Ishikawa (cell line): ENCODE measurements at regions not wholly inside any gene's neighbourhood (a gene's known extent, or its start where the extent isn't known, plus 50 kb on each side); places are given as distances from the start of the nearest gene placed in this dataset.

Experiments used
- CEBPB ChIP-seq: IDR thresholded peaks from 2 replicates; pipeline ENCODE4 v1.6.1; 2012
- CREB1 ChIP-seq: IDR thresholded peaks from 2 replicates; pipeline ENCODE4 v1.6.1; 2012; ENCODE audit warnings: low read depth
- EGR1 ChIP-seq: IDR thresholded peaks from 2 replicates; pipeline ENCODE4 v1.6.1; 2012
- EP300 ChIP-seq: IDR thresholded peaks from 2 replicates; pipeline ENCODE4 v1.6.1; 2012; ENCODE audit warnings: borderline replicate concordance
- FOXM1 ChIP-seq: IDR thresholded peaks from 2 replicates; pipeline ENCODE4 v1.6.1; 2012; ENCODE audit warnings: low read depth, borderline replicate concordance
- NFIC ChIP-seq: IDR thresholded peaks from 2 replicates; pipeline ENCODE4 v1.6.1; 2012
- RAD21 ChIP-seq: IDR thresholded peaks from 2 replicates; pipeline ENCODE4 v1.6.1; 2012; ENCODE audit warnings: low read depth
- TAF1 ChIP-seq: IDR thresholded peaks from 2 replicates; pipeline ENCODE4 v1.6.1; 2012; ENCODE audit warnings: low read depth, mild to moderate bottlenecking
- TCF12 ChIP-seq: IDR thresholded peaks from 2 replicates; pipeline ENCODE4 v1.6.1; 2012; ENCODE audit warnings: low read depth
- TEAD4 ChIP-seq: IDR thresholded peaks from 2 replicates; pipeline ENCODE4 v1.6.1; 2012
- YY1 ChIP-seq: IDR thresholded peaks from 2 replicates; pipeline ENCODE4 v1.6.1; 2012; ENCODE audit warnings: low read depth
- ZBTB7A ChIP-seq: IDR thresholded peaks from 2 replicates; pipeline ENCODE4 v1.6.1; 2012; ENCODE audit warnings: low read depth
- TF ChIP-seq, protein P1 (sequence below): IDR thresholded peaks from 2 replicates; pipeline ENCODE4 v1.6.1; 2012
- TF ChIP-seq, protein P2 (sequence below): IDR thresholded peaks from 2 replicates; pipeline ENCODE4 v1.6.1; 2012; ENCODE audit warnings: low read depth, mild to moderate bottlenecking
- TF ChIP-seq, protein P3 (sequence below): IDR thresholded peaks from 2 replicates; pipeline ENCODE4 v1.6.1; 2012

DNA sequence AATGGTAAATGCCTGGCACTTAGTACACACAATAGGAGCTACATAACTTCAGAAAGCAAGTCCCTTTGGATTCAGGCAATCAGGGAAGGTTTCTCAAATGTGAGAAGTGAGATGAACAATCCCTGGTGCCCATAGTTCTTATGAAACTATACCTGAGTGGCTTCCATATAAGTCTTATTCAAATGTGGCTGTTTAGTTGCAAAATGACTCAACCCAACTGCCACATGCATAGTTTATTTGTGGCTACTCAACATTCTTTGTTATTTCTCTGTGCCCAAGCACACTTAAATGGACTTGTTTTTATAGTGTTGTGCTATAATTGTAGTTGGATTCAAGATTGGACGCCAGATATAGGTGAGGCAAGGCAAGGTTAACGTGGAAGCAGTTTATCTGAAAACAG, 93.7 kb upstream of the ATXN1 start:
- TF ChIP-seq CREB1 = no peak
- TF ChIP-seq FOXM1 = no peak
- TF ChIP-seq, protein P1, sequence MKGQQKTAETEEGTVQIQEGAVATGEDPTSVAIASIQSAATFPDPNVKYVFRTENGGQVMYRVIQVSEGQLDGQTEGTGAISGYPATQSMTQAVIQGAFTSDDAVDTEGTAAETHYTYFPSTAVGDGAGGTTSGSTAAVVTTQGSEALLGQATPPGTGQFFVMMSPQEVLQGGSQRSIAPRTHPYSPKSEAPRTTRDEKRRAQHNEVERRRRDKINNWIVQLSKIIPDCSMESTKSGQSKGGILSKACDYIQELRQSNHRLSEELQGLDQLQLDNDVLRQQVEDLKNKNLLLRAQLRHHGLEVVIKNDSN = no peak
- no peak for TF ChIP-seq EP300
- TF ChIP-seq ZBTB7A = no peak
- TF ChIP-seq YY1 = no peak
- TF ChIP-seq EGR1 = no peak
- TF ChIP-seq TEAD4 = no peak
- no peak for TF ChIP-seq RAD21
- TF ChIP-seq NFIC = no peak
- TF ChIP-seq, protein P2, sequence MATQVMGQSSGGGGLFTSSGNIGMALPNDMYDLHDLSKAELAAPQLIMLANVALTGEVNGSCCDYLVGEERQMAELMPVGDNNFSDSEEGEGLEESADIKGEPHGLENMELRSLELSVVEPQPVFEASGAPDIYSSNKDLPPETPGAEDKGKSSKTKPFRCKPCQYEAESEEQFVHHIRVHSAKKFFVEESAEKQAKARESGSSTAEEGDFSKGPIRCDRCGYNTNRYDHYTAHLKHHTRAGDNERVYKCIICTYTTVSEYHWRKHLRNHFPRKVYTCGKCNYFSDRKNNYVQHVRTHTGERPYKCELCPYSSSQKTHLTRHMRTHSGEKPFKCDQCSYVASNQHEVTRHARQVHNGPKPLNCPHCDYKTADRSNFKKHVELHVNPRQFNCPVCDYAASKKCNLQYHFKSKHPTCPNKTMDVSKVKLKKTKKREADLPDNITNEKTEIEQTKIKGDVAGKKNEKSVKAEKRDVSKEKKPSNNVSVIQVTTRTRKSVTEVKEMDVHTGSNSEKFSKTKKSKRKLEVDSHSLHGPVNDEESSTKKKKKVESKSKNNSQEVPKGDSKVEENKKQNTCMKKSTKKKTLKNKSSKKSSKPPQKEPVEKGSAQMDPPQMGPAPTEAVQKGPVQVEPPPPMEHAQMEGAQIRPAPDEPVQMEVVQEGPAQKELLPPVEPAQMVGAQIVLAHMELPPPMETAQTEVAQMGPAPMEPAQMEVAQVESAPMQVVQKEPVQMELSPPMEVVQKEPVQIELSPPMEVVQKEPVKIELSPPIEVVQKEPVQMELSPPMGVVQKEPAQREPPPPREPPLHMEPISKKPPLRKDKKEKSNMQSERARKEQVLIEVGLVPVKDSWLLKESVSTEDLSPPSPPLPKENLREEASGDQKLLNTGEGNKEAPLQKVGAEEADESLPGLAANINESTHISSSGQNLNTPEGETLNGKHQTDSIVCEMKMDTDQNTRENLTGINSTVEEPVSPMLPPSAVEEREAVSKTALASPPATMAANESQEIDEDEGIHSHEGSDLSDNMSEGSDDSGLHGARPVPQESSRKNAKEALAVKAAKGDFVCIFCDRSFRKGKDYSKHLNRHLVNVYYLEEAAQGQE = no peak
- TF ChIP-seq, protein P3, sequence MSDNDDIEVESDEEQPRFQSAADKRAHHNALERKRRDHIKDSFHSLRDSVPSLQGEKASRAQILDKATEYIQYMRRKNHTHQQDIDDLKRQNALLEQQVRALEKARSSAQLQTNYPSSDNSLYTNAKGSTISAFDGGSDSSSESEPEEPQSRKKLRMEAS = no peak

DNA sequence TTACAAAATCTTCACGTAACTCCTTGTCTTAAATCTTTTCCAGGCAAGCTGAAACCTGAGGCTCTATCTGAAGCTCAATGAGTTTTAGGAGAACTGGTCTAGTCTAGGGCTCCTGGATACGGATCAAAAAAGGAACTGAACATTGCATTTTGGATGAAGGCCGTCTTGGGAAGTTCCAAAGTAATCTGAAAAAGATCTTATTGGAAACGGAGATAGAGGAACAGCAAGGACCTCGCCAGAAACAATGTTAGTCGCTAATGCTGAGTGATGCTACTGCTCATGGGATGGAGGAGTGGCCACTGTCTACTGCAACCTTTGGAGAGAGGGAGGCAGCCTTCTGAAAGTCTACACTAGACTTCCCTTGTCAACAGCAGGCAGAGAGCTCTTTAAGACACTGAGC, 91.4 kb upstream of the ATXN1 start:
- no peak for TF ChIP-seq EGR1
- TF ChIP-seq TAF1 = no peak
- no peak for TF ChIP-seq CREB1
- no peak for TF ChIP-seq FOXM1
- TF ChIP-seq, protein P2 = no peak
- TF ChIP-seq YY1 = no peak

DNA sequence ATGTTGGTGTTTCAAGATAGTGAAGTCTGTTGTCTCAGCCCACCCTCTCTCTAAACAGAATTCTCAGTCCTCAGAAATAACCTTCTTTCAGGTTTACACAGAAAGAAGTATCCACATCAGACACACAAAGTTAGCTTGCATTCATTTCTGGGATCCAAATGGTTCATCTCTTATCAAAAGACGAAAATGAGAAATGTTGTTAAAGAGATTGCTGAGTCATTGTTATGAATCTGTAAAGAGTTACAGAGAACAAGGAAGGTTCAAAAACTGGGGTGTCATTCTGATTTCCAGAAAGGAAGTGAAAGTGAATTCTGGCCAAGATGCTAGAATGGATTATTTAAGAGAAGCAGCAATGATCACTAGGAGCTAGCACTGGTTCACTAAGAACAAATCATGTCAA, 90.5 kb upstream of the ATXN1 start:
- TF ChIP-seq, protein P2 = no peak
- TF ChIP-seq EGR1 = no peak
- no peak for TF ChIP-seq TEAD4
- no peak for TF ChIP-seq CEBPB
- no peak for TF ChIP-seq TAF1
- TF ChIP-seq CREB1 = no peak
- no peak for TF ChIP-seq ZBTB7A
- no peak for TF ChIP-seq RAD21
- no peak for TF ChIP-seq FOXM1
- TF ChIP-seq TCF12 = no peak
- no peak for TF ChIP-seq NFIC
- TF ChIP-seq, protein P3 = no peak
- TF ChIP-seq, protein P1 = no peak
- no peak for TF ChIP-seq YY1
- no peak for TF ChIP-seq EP300

- TF ChIP-seq, protein P1 = no peak
- TF ChIP-seq ZBTB7A (no peak), TCF12 (no peak), FOXM1 (no peak)
- TF ChIP-seq, protein P2 = no peak
- TF ChIP-seq, protein P3 = no peak
Measured at GRCh38 chr6:16851044-16851540, 89.8 kb upstream of the ATXN1 start.
